ENCODE measurements at regions not wholly inside any gene's neighbourhood (a gene's known extent, or its start where the extent isn't known, plus 50 kb on each side); places are given as distances from the start of the nearest gene placed in this dataset.

DNA sequence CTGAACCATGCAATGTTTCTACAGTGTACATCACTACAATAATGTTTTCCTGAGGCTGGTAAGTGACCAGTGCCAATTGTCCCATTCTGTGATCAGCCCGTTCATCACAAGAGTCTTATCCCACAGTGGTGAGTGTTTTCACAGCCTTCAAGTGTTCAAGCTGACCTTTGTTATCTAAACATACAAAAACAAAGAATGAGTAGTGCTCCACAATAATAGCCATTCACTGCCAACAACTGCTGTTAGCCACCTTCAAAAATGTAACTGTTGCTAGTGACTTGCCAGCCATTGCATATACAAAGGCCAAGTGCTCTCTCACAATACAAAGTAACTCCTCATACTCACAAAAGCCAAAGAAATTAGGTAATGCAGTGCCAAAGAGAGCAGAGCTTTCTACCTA is 1084.1 kb downstream of the FAM133A start:
- no peak for TF ChIP-seq FOXM1 (IDR thresholded peaks at IDR 0.05; ENCODE audit: borderline replicate concordance, low read depth)
- no peak for TF ChIP-seq TAF1 (IDR thresholded peaks at IDR 0.05; ENCODE audit: low read depth)
- no peak for TF ChIP-seq CREB1 (IDR thresholded peaks at IDR 0.05; ENCODE audit: low read depth)
- TF ChIP-seq EP300 (IDR thresholded peaks at IDR 0.05; ENCODE audit: borderline replicate concordance): no peak
- TF ChIP-seq, protein P1, sequence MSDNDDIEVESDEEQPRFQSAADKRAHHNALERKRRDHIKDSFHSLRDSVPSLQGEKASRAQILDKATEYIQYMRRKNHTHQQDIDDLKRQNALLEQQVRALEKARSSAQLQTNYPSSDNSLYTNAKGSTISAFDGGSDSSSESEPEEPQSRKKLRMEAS (IDR thresholded peaks at IDR 0.05): no peak
- no peak for TF ChIP-seq RAD21 (IDR thresholded peaks at IDR 0.05; ENCODE audit: low read depth)
- no peak for TF ChIP-seq YY1 (IDR thresholded peaks at IDR 0.05; ENCODE audit: low read depth)
- TF ChIP-seq TEAD4 (IDR thresholded peaks at IDR 0.05): no peak
- TF ChIP-seq CEBPB (IDR thresholded peaks at IDR 0.05): no peak
- TF ChIP-seq, protein P2, sequence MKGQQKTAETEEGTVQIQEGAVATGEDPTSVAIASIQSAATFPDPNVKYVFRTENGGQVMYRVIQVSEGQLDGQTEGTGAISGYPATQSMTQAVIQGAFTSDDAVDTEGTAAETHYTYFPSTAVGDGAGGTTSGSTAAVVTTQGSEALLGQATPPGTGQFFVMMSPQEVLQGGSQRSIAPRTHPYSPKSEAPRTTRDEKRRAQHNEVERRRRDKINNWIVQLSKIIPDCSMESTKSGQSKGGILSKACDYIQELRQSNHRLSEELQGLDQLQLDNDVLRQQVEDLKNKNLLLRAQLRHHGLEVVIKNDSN (IDR thresholded peaks at IDR 0.05): no peak
- TF ChIP-seq EGR1 (IDR thresholded peaks at IDR 0.05): no peak
- TF ChIP-seq, protein P3, sequence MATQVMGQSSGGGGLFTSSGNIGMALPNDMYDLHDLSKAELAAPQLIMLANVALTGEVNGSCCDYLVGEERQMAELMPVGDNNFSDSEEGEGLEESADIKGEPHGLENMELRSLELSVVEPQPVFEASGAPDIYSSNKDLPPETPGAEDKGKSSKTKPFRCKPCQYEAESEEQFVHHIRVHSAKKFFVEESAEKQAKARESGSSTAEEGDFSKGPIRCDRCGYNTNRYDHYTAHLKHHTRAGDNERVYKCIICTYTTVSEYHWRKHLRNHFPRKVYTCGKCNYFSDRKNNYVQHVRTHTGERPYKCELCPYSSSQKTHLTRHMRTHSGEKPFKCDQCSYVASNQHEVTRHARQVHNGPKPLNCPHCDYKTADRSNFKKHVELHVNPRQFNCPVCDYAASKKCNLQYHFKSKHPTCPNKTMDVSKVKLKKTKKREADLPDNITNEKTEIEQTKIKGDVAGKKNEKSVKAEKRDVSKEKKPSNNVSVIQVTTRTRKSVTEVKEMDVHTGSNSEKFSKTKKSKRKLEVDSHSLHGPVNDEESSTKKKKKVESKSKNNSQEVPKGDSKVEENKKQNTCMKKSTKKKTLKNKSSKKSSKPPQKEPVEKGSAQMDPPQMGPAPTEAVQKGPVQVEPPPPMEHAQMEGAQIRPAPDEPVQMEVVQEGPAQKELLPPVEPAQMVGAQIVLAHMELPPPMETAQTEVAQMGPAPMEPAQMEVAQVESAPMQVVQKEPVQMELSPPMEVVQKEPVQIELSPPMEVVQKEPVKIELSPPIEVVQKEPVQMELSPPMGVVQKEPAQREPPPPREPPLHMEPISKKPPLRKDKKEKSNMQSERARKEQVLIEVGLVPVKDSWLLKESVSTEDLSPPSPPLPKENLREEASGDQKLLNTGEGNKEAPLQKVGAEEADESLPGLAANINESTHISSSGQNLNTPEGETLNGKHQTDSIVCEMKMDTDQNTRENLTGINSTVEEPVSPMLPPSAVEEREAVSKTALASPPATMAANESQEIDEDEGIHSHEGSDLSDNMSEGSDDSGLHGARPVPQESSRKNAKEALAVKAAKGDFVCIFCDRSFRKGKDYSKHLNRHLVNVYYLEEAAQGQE (IDR thresholded peaks at IDR 0.05; ENCODE audit: low read depth): no peak
